GM18508 (cell line): ENCODE measurements at regions not wholly inside any gene's neighbourhood (a gene's known extent, or its start where the extent isn't known, plus 50 kb on each side); places are given as distances from the start of the nearest gene placed in this dataset.
A peak's percentile ranks its signal among the peaks of the same experiment; 100 is the strongest.

ENCODE experiments used
- ATAC-seq: cut with Tn5 transposase; IDR thresholded peaks from one replicate; pipeline ENCODE4 v1.9.1; 2021; ENCODE audit warnings: moderate number of reproducible peaks; ENCODE audit not compliant: insufficient read depth, unreplicated experiment

- no peak for ATAC-seq
Measured at GRCh38 chr13:22039961-22040360, 369.1 kb downstream of the FGF9 start.

DNA sequence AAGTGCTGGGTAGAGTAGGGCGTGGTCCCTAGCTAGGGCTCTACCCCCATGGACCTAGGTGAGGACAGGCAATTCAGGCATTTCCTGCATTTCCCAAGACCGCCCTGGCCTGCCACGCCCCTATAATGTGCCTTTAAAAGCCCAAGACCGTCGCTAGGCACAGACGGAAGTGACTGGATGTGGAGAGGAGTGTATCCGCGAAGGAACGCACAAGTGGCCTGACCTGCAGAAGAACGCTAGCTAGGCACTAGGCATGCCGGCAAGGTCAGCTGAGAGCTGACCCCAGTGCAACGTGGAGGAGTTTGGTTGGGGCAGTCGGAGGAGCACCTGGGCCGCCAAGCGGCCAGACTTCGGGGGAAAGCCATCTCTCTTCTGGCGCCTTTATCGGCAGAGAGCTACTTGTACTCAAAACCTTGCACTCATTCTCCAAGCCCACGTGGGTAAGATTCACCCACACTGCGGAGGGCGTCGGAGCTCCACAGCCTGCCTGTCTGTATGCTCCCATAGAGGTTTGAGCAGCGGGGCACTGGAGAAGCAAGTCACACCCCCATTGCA, 370.0 kb downstream of the FGF9 start:
- no peak for ATAC-seq

DNA sequence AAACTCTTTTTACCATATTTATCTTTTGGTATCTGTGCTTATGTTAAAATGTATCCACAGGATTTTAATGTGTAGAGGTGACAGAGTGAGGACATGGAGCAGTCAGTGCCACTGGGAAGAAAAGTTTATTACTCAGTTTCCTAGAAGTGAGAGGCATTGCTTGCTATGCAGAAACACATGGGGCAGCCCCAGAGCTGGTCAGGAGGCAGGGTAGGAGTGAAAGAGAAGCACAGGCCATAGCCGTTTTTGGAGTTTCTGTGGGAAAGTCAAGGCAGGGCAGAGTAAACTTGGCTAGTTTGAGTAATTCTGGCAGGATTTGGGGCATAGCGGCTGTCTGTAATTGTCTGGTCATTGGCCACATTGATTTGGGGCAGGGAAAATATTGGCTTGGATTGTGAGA, 370.9 kb downstream of the FGF9 start:
- no peak for ATAC-seq

GRCh38 chr13:22047082-22047784, 376.4 kb downstream of the FGF9 start:
- no peak for ATAC-seq

DNA sequence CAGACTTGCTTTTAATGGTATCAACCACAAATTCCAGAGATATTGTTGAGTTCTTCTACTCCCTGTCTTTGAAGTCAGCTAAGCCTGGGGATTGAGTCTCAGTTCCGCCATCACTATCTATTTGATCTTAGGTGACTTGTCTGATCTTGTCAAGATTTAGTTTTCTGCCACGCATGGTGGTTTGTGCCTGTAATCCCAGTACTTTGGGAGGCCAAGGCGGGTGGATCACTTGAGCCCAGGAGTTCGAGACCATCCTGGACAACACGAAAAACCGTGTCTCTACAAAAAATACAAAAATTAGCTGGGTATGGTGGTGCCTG, 376.9 kb downstream of the FGF9 start:
- ATAC-seq = no peak

DNA sequence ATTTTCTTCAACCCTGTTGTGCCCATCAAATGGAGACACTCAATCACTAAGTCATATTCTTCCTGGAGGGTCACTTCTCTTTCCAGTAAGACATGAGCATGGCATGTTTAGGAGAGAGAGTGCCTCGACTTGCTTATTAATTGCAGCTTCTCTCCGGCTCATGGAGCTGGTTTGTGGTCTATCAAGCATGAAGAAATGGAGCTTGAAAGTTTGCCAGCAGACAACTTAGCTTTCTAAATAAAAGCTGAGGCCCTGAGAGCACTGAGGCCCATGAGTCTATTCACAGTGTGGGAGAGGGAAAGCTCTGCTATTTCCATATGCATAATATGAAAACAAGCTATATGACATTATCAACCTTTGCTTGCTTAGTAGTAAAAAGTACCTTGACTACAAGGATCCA, 378.5 kb downstream of the FGF9 start:
- ATAC-seq = no peak

DNA sequence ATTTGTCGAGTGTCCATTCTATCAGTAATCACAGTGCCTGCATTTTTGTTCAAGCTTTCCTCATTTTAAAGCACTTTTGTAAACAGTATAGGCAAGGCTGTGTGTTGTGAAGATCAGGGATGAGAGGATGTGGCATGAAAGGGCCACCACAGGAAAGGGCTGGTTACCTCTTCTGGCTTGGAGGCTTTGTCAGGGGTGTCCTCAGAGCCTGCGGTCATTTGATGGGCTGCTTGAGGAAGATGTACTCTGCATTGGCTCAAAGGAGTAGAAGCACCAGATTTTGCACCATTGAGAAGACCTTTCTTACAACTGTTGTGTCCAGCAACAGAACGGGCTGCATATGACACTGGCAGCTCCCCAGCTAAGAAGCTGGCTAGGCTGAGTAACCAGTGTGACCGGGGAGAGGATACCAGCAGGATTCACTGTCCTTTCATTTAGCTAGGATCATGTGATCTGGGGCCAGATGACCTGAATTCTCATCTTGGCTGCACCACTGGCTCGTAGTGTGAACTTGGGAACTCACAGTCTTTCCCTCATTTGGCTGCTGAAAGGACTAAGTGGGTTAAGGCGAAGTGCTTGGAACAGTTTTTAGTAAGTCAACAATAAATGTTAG, 380.2 kb downstream of the FGF9 start:
- ATAC-seq = no peak

DNA sequence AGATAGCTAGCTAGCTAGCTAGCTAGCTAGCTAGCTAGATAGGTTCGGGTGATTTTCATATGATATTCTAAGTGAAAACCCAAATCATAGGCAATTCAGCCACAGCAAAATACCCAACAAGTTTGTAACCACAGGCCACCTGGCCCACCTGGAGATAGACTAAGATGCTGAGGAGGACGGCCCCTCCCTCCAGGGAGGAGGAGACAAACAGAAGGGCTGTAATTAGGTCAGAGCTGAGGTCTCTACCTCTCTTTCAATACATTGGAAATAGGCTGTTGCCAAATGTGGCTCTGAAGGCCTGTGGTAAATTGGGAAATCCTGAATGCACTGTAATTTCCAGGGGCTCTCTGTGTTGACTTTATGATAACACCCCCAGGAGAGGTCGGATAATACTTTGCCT, 382.2 kb downstream of the FGF9 start:
- ATAC-seq = no peak

GRCh38 chr13:22055259-22055658, 384.4 kb downstream of the FGF9 start:
- no peak for ATAC-seq

- no peak for ATAC-seq
Measured at GRCh38 chr13:22060187-22060586, 389.3 kb downstream of the FGF9 start.

GRCh38 chr13:22061371-22061805, 390.5 kb downstream of the FGF9 start:
- peak; percentile 60 for ATAC-seq

DNA sequence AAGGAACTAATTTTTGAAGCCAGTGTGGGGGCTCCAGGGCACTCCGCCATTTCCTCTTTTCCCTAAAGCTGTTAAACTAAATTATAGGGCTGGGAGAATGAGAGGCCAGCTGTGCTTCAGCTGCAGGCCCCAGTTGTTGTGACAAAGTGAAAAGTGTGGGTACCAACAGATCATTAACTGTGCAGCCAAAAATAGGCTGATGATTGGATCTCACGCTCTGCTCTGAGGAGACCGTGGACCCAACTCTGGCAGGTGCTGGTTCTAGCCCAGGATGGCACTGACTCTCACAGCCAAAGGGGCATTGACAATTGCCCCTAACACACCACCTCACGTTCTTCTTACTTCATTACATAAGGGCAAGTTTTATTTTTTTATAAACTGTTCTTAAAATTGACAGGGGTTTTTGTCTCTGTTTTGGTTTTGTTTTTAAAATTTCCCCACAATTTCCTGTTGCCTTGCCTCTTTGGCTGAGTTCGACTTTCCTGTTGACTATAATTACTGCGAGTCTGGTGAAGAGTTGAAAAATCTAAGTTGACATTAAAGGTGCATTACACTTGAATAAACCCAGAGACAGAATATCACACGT, 391.0 kb downstream of the FGF9 start:
- ATAC-seq = peak; percentile 78

- no peak for ATAC-seq
Measured at GRCh38 chr13:22062478-22063205, 391.8 kb downstream of the FGF9 start.

- ATAC-seq = no peak
Measured at GRCh38 chr13:22063416-22064124, 392.7 kb downstream of the FGF9 start.

GRCh38 chr13:22064854-22065620, 394.2 kb downstream of the FGF9 start:
- no peak for ATAC-seq

DNA sequence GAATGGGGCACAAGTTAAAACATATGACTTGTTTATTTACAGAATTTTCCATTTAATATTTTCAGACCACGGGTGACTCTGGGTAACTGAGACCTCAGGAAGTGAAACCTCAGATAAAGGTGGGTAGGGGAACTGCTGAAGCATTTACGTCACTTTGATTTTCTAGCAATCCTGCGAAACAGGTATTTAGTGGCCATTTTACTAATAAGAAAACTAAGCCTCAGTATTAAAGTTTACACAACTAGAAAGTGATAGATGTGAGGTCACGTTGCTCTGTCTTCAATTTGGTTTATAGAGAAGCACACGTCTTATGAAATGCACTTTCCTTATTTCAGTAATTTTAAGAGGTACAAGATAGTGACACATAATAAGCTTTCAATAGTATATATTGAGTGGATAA, 402.8 kb downstream of the FGF9 start:
- ATAC-seq = peak; percentile 49

DNA sequence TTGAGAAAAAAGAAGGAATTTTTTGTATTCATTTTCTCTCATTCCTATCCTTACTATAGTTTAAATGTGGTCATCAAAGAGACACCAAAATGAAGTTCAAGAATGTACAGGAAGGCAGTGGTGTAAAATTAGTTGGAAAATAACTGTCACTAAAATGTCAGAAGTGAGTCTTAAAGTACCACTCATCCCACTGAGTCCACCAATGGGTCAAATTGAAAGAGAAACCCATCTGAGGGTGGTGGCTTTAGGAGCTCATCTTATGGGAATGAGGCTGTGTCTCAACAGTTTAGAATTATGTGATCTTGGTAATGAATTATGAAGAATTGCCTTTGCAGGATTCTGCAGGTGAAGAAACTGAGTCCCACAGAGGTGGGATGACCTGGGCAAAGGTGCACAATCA, 403.5 kb downstream of the FGF9 start:
- no peak for ATAC-seq

DNA sequence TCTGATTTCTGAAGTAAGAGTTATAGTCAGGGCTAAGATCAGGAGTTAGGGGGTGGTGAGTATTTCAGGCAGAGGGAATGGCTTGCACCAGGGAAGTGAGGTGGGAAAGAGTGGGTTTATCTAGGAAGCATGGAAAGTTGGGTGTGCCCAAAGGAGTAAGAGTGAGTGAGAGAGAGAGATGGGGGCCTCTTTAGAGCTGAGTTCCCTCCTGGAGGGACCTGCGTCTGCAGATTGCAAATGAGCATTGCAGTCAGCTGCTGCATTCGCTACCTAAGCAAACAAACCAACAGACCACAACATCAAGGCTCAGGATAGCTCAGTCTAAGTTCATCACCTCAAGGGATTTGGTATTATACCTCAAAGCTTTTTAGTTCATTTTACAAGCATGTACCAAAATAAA, 405.8 kb downstream of the FGF9 start:
- ATAC-seq = no peak

DNA sequence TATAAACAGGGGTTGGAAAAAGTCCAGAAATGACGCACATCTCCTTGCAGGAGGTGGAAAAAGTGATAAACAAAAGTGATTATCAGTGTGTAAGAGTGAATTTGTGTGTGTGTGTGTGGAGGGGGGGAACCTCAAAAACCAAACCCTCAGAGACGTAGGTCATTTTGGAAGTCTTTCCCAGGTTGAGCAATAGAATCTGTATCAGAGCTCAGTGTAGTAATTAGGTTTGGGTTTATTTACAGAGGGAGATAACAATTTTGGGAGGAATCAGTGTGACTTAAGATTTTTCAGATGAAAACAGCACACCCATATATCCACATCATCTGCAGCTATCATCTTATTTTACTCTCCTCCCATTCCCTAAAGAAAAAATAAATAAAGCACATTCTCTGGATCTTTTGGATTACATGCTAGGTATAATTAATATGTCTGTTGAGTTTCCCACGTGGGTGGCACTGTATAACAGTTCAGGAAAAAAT, 406.4 kb downstream of the FGF9 start:
- no peak for ATAC-seq

DNA sequence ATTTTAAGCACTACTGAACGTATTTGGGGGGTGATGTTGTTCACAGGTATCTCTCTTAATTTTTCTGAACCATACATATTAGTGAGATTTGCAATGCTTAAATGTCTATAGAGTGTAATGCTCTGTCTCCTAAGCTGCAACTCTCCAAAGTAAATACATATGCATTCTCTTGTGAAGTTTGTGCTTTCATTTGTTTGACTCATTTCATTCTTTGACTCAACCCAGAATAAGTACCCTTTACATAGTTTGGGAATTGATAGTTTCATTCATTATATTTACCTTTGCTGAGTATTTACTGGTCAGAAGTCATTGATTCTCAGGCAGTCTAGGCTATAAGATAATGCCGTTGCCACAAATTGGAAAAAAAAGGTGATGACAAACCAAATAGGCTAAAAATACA, 406.9 kb downstream of the FGF9 start:
- ATAC-seq = no peak
